IMR-90 (cell line): ENCODE measurements at regions not wholly inside any gene's neighbourhood (a gene's known extent, or its start where the extent isn't known, plus 50 kb on each side); places are given as distances from the start of the nearest gene placed in this dataset.

Source experiments
- ATAC-seq: fragments of 200-7000 bp; cut with Tn5 transposase; 2 replicates; pipeline ENCODE4 v1.9.1; 2020; ENCODE audit warnings: low read depth, mild to moderate bottlenecking, moderate library complexity
- BruUV-seq: library from RNA; stranded (reverse); fragments of 400-500 nt; replicated peaks from 2 replicates; lab custom pipeline; 2021; lab: Mats Ljungman, UMichigan
- CTCF ChIA-PET: fragments of 300-600 bp; formaldehyde crosslinking; extraction: SDS; loops from one replicate; lab custom pipeline; 2021; ENCODE audit warnings: antibody characterized with exemption; lab: Yijun Ruan, JAX
- POLR2A ChIA-PET: fragments of 300-600 bp; sonication (Branson Sonifier 250); formaldehyde crosslinking; loops from one replicate; lab custom pipeline; 2022; ENCODE audit warnings: antibody characterized with exemption; ENCODE audit not compliant: unreplicated experiment; lab: Charles Lee
- DNase-seq: peaks from one replicate; pipeline ENCODE4 v3.0.0; 2013
- H2AFZ ChIP-seq: replicated peaks from 2 replicates; pipeline ENCODE3; 2013; ENCODE audit warnings: low read length, mild to moderate bottlenecking; ENCODE audit not compliant: poor library complexity
- H2AK5ac ChIP-seq: 2 replicates; pipeline ENCODE4 v1.6.1; 2013; ENCODE audit warnings: low read depth, low read length, inconsistent platforms
- H2AK9ac ChIP-seq: replicated peaks from 2 replicates; pipeline ENCODE3; 2013; ENCODE audit warnings: mild to moderate bottlenecking, low read depth, low read length, moderate library complexity; ENCODE audit not compliant: poor library complexity
- H2BK120ac ChIP-seq: 2 replicates; pipeline ENCODE4 v1.6.1; 2013; ENCODE audit warnings: low read depth, low read length, inconsistent platforms
- H2BK15ac ChIP-seq: 3 replicates; pipeline ENCODE4 v1.6.1; 2013; ENCODE audit warnings: low read depth, low read length, inconsistent platforms
- H2BK20ac ChIP-seq: 2 replicates; pipeline ENCODE4 v1.6.1; 2013; ENCODE audit warnings: low read depth, mild to moderate bottlenecking, inconsistent platforms, low read length, moderate library complexity
- H2BK5ac ChIP-seq: 2 replicates; pipeline ENCODE4 v1.6.1; 2013; ENCODE audit warnings: mild to moderate bottlenecking, low read depth, low read length, inconsistent platforms; ENCODE audit not compliant: poor library complexity, severe bottlenecking
- H3K14ac ChIP-seq: replicated peaks from 2 replicates; pipeline ENCODE4 v1.6.1; 2013; ENCODE audit warnings: low read depth, low read length, inconsistent platforms
- H3K18ac ChIP-seq: 2 replicates; pipeline ENCODE4 v1.6.1; 2013; ENCODE audit warnings: low read depth, low read length, control low read depth
- H3K23ac ChIP-seq: 2 replicates; pipeline ENCODE4 v1.6.1; 2013; ENCODE audit warnings: low read depth, low read length, inconsistent platforms
- H3K27ac ChIP-seq: 2 replicates; pipeline ENCODE4 v1.5.1; 2013; ENCODE audit warnings: mild to moderate bottlenecking, control low read depth, low read length; ENCODE audit not compliant: insufficient read depth
- H3K27me3 ChIP-seq: 2 replicates; pipeline ENCODE4 v1.6.1; 2013; ENCODE audit warnings: low read length; ENCODE audit not compliant: control insufficient read depth, insufficient read depth
- H3K36me3 ChIP-seq: 2 replicates; pipeline ENCODE4 v1.6.1; 2013; ENCODE audit warnings: low read length, mixed read lengths; ENCODE audit not compliant: control insufficient read depth, insufficient read depth
- H3K4ac ChIP-seq: 2 replicates; pipeline ENCODE4 v1.6.1; 2013; ENCODE audit warnings: low read depth, low read length, inconsistent platforms
- H3K4me1 ChIP-seq: 2 replicates; pipeline ENCODE4 v1.6.1; 2013; ENCODE audit warnings: low read length, mixed read lengths; ENCODE audit not compliant: control insufficient read depth, insufficient read depth
- H3K4me2 ChIP-seq: 2 replicates; pipeline ENCODE4 v1.6.1; 2013; ENCODE audit warnings: low read depth, mild to moderate bottlenecking, control low read depth, low read length, moderate library complexity
- H3K4me3 ChIP-seq: 2 replicates; pipeline ENCODE4 v1.5.1; 2013; ENCODE audit warnings: low read depth, mild to moderate bottlenecking, control low read depth, low read length, moderate library complexity; ENCODE audit not compliant: insufficient read depth
- H3K56ac ChIP-seq: 2 replicates; pipeline ENCODE4 v1.6.1; 2013; ENCODE audit warnings: low read length, inconsistent platforms; ENCODE audit not compliant: insufficient read depth; ENCODE audit errors: extremely low read depth
- H3K79me1 ChIP-seq, 2 experiments: 2 replicates each; pipeline ENCODE4 v1.6.1; 2013; ENCODE audit warnings: low read length in 2 of 2, inconsistent platforms in 1 of 2, low read depth in 1 of 2
- H3K9ac ChIP-seq: 2 replicates; pipeline ENCODE4 v1.6.1; 2013; ENCODE audit warnings: low read depth, low read length, control low read depth
- H3K9me1 ChIP-seq: 2 replicates; pipeline ENCODE4 v1.6.1; 2013; ENCODE audit warnings: low read length, inconsistent platforms; ENCODE audit not compliant: insufficient read depth
- H3K9me3 ChIP-seq: 2 replicates; pipeline ENCODE4 v1.6.1; 2013; ENCODE audit warnings: low read length; ENCODE audit not compliant: control insufficient read depth, insufficient read depth
- H4K20me1 ChIP-seq: 2 replicates; pipeline ENCODE4 v1.6.1; 2013; ENCODE audit warnings: low read length, inconsistent platforms; ENCODE audit not compliant: insufficient read depth
- H4K5ac ChIP-seq: 2 replicates; pipeline ENCODE4 v1.6.1; 2013; ENCODE audit warnings: mild to moderate bottlenecking, low read depth, low read length, control low read depth
- H4K8ac ChIP-seq, 2 experiments: 2 replicates each; pipeline ENCODE4 v1.6.1; 2013; ENCODE audit warnings: low read depth in 2 of 2, low read length in 2 of 2, control low read depth in 1 of 2, inconsistent platforms in 1 of 2
- H4K91ac ChIP-seq: 2 replicates; pipeline ENCODE4 v1.6.1; 2013; ENCODE audit warnings: low read depth, low read length, inconsistent platforms; ENCODE audit not compliant: insufficient read depth
- BHLHE40 ChIP-seq: fragments of 150-350 bp; IDR thresholded peaks from 2 replicates; pipeline ENCODE4 v1.6.1; 2016; ENCODE audit warnings: mild to moderate bottlenecking, low read depth, low read length
- CEBPB ChIP-seq: IDR thresholded peaks from 2 replicates; pipeline ENCODE4 v1.6.1; 2012; ENCODE audit warnings: low read depth, low read length, improper control_type of control experiment
- CHD1 ChIP-seq: IDR thresholded peaks from 2 replicates; pipeline ENCODE4 v1.6.1; 2012; ENCODE audit warnings: low read depth, low read length, improper control_type of control experiment
- CTCF ChIP-seq: conservative IDR thresholded peaks from 2 replicates; pipeline ENCODE4 v1.5.1; 2012; ENCODE audit warnings: mild to moderate bottlenecking, low read depth, low read length, improper control_type of control experiment
- ELK1 ChIP-seq: fragments of 150-350 bp; IDR thresholded peaks from 2 replicates; pipeline ENCODE4 v1.6.1; 2016; ENCODE audit warnings: low read depth, mild to moderate bottlenecking, low read length, moderate library complexity, borderline replicate concordance
- FOS ChIP-seq: fragments of 150-350 bp; IDR thresholded peaks from 2 replicates; pipeline ENCODE4 v1.6.1; 2016; ENCODE audit warnings: low read depth, low read length
- MAFK ChIP-seq: IDR thresholded peaks from 2 replicates; pipeline ENCODE4 v1.6.1; 2012; ENCODE audit warnings: low read depth, low read length, improper control_type of control experiment
- MXI1 ChIP-seq: IDR thresholded peaks from 2 replicates; pipeline ENCODE4 v1.6.1; 2012; ENCODE audit warnings: low read depth, mild to moderate bottlenecking, low read length, moderate library complexity, borderline replicate concordance
- NFE2L2 ChIP-seq: fragments of 150-350 bp; IDR thresholded peaks from 2 replicates; pipeline ENCODE4 v1.6.1; 2016; ENCODE audit warnings: low read depth, mild to moderate bottlenecking, low read length
- POLR2A ChIP-seq: IDR thresholded peaks from 2 replicates; pipeline ENCODE4 v1.6.1; 2012; ENCODE audit warnings: mild to moderate bottlenecking, low read depth, low read length
- RCOR1 ChIP-seq: IDR thresholded peaks from 2 replicates; pipeline ENCODE4 v1.6.1; 2012; ENCODE audit warnings: mild to moderate bottlenecking, low read length, improper control_type of control experiment; ENCODE audit not compliant: insufficient replicate concordance
- RFX5 ChIP-seq: IDR thresholded peaks from 2 replicates; pipeline ENCODE4 v1.8.0; 2012; ENCODE audit warnings: low read depth, mild to moderate bottlenecking, low read length, moderate library complexity
- SMC3 ChIP-seq: fragments of 150-350 bp; IDR thresholded peaks from 2 replicates; pipeline ENCODE4 v1.6.1; 2016; ENCODE audit warnings: low read depth, mild to moderate bottlenecking, antibody characterized with exemption, low read length, moderate library complexity
- USF2 ChIP-seq: fragments of 150-350 bp; IDR thresholded peaks from 2 replicates; pipeline ENCODE4 v1.6.1; 2017; ENCODE audit warnings: mild to moderate bottlenecking, antibody characterized with exemption, low read length, low read depth
- dilution Hi-C: fragments of 300-500 bp; cut with HindIII; formaldehyde crosslinking; loops from one replicate; pipeline ENCODE4 v1.14.3; 2018; ENCODE audit warnings: low sequenced_read_pairs; ENCODE audit not compliant: unreplicated experiment
- in situ Hi-C: fragments of 300-500 bp; cut with MboI; formaldehyde crosslinking; loops from 3 replicates; pipeline ENCODE4 v1.14.3; 2019; ENCODE audit warnings: low sequenced_read_pairs, inconsistent platforms, mixed read lengths
- intact Hi-C: fragments of 100-400 bp; cut with micrococcal nuclease; formaldehyde crosslinking; loops from 2 replicates; pipeline ENCODE4 v1.10.0; 2022

- H2AK9ac ChIP-seq: no peak overlapping the region
- no TSS peak for BruUV-seq
- H3K9me1 ChIP-seq: no peaks in the 10 kb centered on the region
- in situ Hi-C loops: no loop called here
- H3K18ac ChIP-seq: no peak overlapping the region
- ATAC-seq (no peak), DNase-seq (no peak)
- TF ChIP-seq SMC3: no peak
- no peak for TF ChIP-seq RFX5
- TF ChIP-seq FOS: no peak
- no peak for TF ChIP-seq CTCF
- TF ChIP-seq BHLHE40: no peak
- TF ChIP-seq MAFK: no peak
- TF ChIP-seq ELK1: no peak
- no peak for TF ChIP-seq CEBPB
- TF ChIP-seq USF2: no peak
- TF ChIP-seq POLR2A: no peak
- TF ChIP-seq NFE2L2: no peak
- TF ChIP-seq MXI1: no peak
- no peak for TF ChIP-seq RCOR1
- TF ChIP-seq CHD1: no peak
- H4K91ac ChIP-seq: no peak overlapping the region
- H4K5ac ChIP-seq: no peak overlapping the region
- H4K8ac ChIP-seq: no peak overlapping the region
- H3K4me2 ChIP-seq: no peak overlapping the region
- H2AFZ ChIP-seq: no peak overlapping the region
- H3K27me3 ChIP-seq: no peaks in the 10 kb centered on the region
- H3K23ac ChIP-seq: no peak overlapping the region
- H3K27ac ChIP-seq: no peak overlapping the region
- no peak overlapping the region for H3K56ac ChIP-seq
- no peaks in the 10 kb centered on the region for H4K20me1 ChIP-seq
- peaks cover 3% of the 10 kb centered on the region; the same call in 1 of the 2 replicates for H3K9me3 ChIP-seq
- no peak overlapping the region for H3K4me3 ChIP-seq
- H3K4me1 ChIP-seq: no peaks in the 10 kb centered on the region
- no peak overlapping the region for H2BK20ac ChIP-seq
- intact Hi-C loops: no loop called here
- no peaks in the 10 kb centered on the region for H3K79me1 ChIP-seq
- dilution Hi-C loops: no loop called here
- no peak overlapping the region for H2BK120ac ChIP-seq
- no peak overlapping the region for H3K4ac ChIP-seq
- H2BK5ac ChIP-seq: no peak overlapping the region
- H3K9ac ChIP-seq: no peak overlapping the region
- H2BK15ac ChIP-seq: no peak overlapping the region
- H2AK5ac ChIP-seq: no peak overlapping the region
- POLR2A ChIA-PET: no interaction called here
- H3K14ac ChIP-seq: no peak overlapping the region
- CTCF ChIA-PET: no interaction called here
- H3K36me3 ChIP-seq: no peaks in the 10 kb centered on the region
Measured at GRCh38 chr2:194815475-194815874, 841.6 kb upstream of the SLC39A10 start.
